OCI-LY7 (cell line): ENCODE measurements at regions not wholly inside any gene's neighbourhood (a gene's known extent, or its start where the extent isn't known, plus 50 kb on each side); places are given as distances from the start of the nearest gene placed in this dataset.

ENCODE experiments used
- BruUV-seq: library from RNA; stranded (reverse); fragments of 400-500 nt; replicated peaks from 2 replicates; lab custom pipeline; 2021; lab: Mats Ljungman, UMichigan
- CTCF ChIA-PET: fragments of 300-600 bp; sonication (Branson Sonifier 250); formaldehyde crosslinking; loops from one replicate; lab custom pipeline; 2022; ENCODE audit warnings: antibody characterized with exemption; ENCODE audit not compliant: unreplicated experiment; lab: Charles Lee
- POLR2A ChIA-PET: fragments of 300-600 bp; sonication (Branson Sonifier 250); formaldehyde crosslinking; loops from one replicate; lab custom pipeline; 2022; ENCODE audit warnings: antibody characterized with exemption; lab: Charles Lee
- DNase-seq: peaks from one replicate; pipeline ENCODE4 v3.0.0-alpha.2; 2015; ENCODE audit warnings: low spot score
- H2AFZ ChIP-seq: fragments of 200-600 bp; sonication (generic), shearing (Covaris generic); 2 replicates; pipeline ENCODE4 v1.6.1; 2014; ENCODE audit warnings: mild to moderate bottlenecking, antibody characterized with exemption, low read length, moderate library complexity
- H3K27ac ChIP-seq: fragments of 200-600 bp; sonication (generic); 2 replicates; pipeline ENCODE4 v1.5.1; 2014; ENCODE audit warnings: mixed run types, low read depth, mild to moderate bottlenecking, moderate library complexity, low read length, inconsistent platforms; ENCODE audit not compliant: poor library complexity, severe bottlenecking
- H3K36me3 ChIP-seq: fragments of 200-600 bp; sonication (generic); 2 replicates; pipeline ENCODE4 v1.6.1; 2014; ENCODE audit warnings: mild to moderate bottlenecking, antibody characterized with exemption, low read length, moderate library complexity, mixed read lengths; ENCODE audit not compliant: insufficient read depth
- H3K4me1 ChIP-seq: fragments of 200-600 bp; sonication (generic); 2 replicates; pipeline ENCODE4 v1.5.1; 2014; ENCODE audit warnings: mild to moderate bottlenecking, low read length; ENCODE audit not compliant: insufficient read depth, poor library complexity, severe bottlenecking
- H3K4me2 ChIP-seq: fragments of 200-600 bp; sonication (generic); 2 replicates; pipeline ENCODE4 v1.6.1; 2014; ENCODE audit warnings: mild to moderate bottlenecking, low read length
- H3K4me3 ChIP-seq: fragments of 200-600 bp; sonication (generic); 2 replicates; pipeline ENCODE4 v1.5.1; 2014; ENCODE audit warnings: mild to moderate bottlenecking, low read depth, low read length; ENCODE audit not compliant: poor library complexity, severe bottlenecking
- H3K79me2 ChIP-seq: fragments of 200-600 bp; sonication (generic); 2 replicates; pipeline ENCODE4 v1.6.1; 2016; ENCODE audit warnings: low read depth, mild to moderate bottlenecking, low read length, moderate library complexity, mixed read lengths; ENCODE audit not compliant: insufficient read depth
- H3K9me2 ChIP-seq: fragments of 200-600 bp; sonication (generic); 2 replicates; pipeline ENCODE4 v1.6.1; 2016; ENCODE audit warnings: mild to moderate bottlenecking, low read length, mixed read lengths; ENCODE audit not compliant: insufficient read depth
- H3K9me3 ChIP-seq: fragments of 200-600 bp; sonication (generic); 2 replicates; pipeline ENCODE4 v1.6.1; 2014; ENCODE audit warnings: mild to moderate bottlenecking, mixed run types, low read length, mixed read lengths
- H4K20me1 ChIP-seq: fragments of 200-600 bp; sonication (generic); 2 replicates; pipeline ENCODE4 v1.6.1; 2014; ENCODE audit warnings: mild to moderate bottlenecking, antibody characterized with exemption, low read length, moderate library complexity, mixed read lengths; ENCODE audit not compliant: insufficient read depth
- CTCF ChIP-seq: fragments of 200-600 bp; sonication (generic); conservative IDR thresholded peaks from 2 replicates; pipeline ENCODE4 v1.5.1; 2014; ENCODE audit warnings: mild to moderate bottlenecking, antibody characterized with exemption, low read length, moderate library complexity, mixed read lengths
- EZH2phosphoT487 ChIP-seq: fragments of 200-600 bp; sonication (generic); IDR thresholded peaks from 2 replicates; pipeline ENCODE4 v1.6.1; 2018; ENCODE audit warnings: low read depth, borderline replicate concordance, mild to moderate bottlenecking, mixed run types, antibody characterized with exemption, low read length, moderate library complexity, mixed read lengths
- intact Hi-C: fragments of 100-400 bp; cut with micrococcal nuclease; formaldehyde crosslinking; loops from one replicate; pipeline ENCODE4 v1.10.0; 2022; ENCODE audit not compliant: unreplicated experiment

GRCh38 chrX:131779306-131779705 lies 235.4 kb downstream of the OR13H1 start:
- Histone ChIP-seq H3K27ac (no peak overlapping the region), H3K9me3 (no peaks in the 10 kb centered on the region), H3K36me3 (no peaks in the 10 kb centered on the region), H3K79me2 (no peaks in the 10 kb centered on the region), H3K4me1 (no peaks in the 10 kb centered on the region), H3K4me3 (no peak overlapping the region), H4K20me1 (no peaks in the 10 kb centered on the region), H3K9me2 (no peaks in the 10 kb centered on the region), H2AFZ (no peak overlapping the region), H3K4me2 (no peak overlapping the region; the same call in 1 of the 2 replicates)
- no peak for DNase-seq
- intact Hi-C loops = no loop called here
- POLR2A ChIA-PET = no interaction called here
- BruUV-seq = no TSS peak
- TF ChIP-seq EZH2phosphoT487 (no peak), CTCF (no peak)
- CTCF ChIA-PET = no interaction called here

- no peaks in the 10 kb centered on the region for H3K79me2 ChIP-seq
- H4K20me1 ChIP-seq = no peaks in the 10 kb centered on the region
- no peaks in the 10 kb centered on the region for H3K4me1 ChIP-seq
- H3K36me3 ChIP-seq = no peaks in the 10 kb centered on the region
- H3K4me3 ChIP-seq = no peak overlapping the region
- H2AFZ ChIP-seq = no peak overlapping the region
- TF ChIP-seq EZH2phosphoT487 (no peak), CTCF (no peak)
- intact Hi-C loops = no loop called here
- H3K9me3 ChIP-seq = no peaks in the 10 kb centered on the region
- CTCF ChIA-PET = no interaction called here
- no peak for DNase-seq
- H3K4me2 ChIP-seq = no peak overlapping the region
- H3K27ac ChIP-seq = no peak overlapping the region
- POLR2A ChIA-PET = no interaction called here
- no peaks in the 10 kb centered on the region for H3K9me2 ChIP-seq
- no TSS peak for BruUV-seq
Observed at GRCh38 chrX:131779741-131780140, 235.9 kb downstream of the OR13H1 start.

GRCh38 chrX:131782646-131783045 lies 238.8 kb downstream of the OR13H1 start:
- no peak overlapping the region for H3K4me2 ChIP-seq
- no peak overlapping the region for H3K4me3 ChIP-seq
- no peaks in the 10 kb centered on the region for H3K9me3 ChIP-seq
- no peaks in the 10 kb centered on the region for H3K9me2 ChIP-seq
- H3K36me3 ChIP-seq = no peaks in the 10 kb centered on the region
- no TSS peak for BruUV-seq
- H3K4me1 ChIP-seq = no peaks in the 10 kb centered on the region
- ChIA-PET POLR2A (no interaction called here), CTCF (no interaction called here)
- intact Hi-C loops = no loop called here
- TF ChIP-seq EZH2phosphoT487 = no peak
- no peak for TF ChIP-seq CTCF
- no peak overlapping the region for H3K27ac ChIP-seq
- H4K20me1 ChIP-seq = no peaks in the 10 kb centered on the region
- no peak overlapping the region for H2AFZ ChIP-seq
- H3K79me2 ChIP-seq = no peaks in the 10 kb centered on the region
- no peak for DNase-seq
